Activated B cell treated with CpG ODN at 0.5 μM for 24 hours (primary cell): ENCODE measurements at regions not wholly inside any gene's neighbourhood (a gene's known extent, or its start where the extent isn't known, plus 50 kb on each side); places are given as distances from the start of the nearest gene placed in this dataset.

Experiments
- ATAC-seq: fragments of 200-7000 bp; cut with Tn5 transposase; one replicate; pipeline ENCODE4 v1.10.0; 2021; ENCODE audit warnings: low read depth, mild to moderate bottlenecking, moderate library complexity
- CTCF ChIA-PET: fragments of 350-600 bp; sonication (Branson Sonifier 250); formaldehyde crosslinking; loops from one replicate; lab custom pipeline; 2021; ENCODE audit warnings: antibody characterized with exemption; lab: Charles Lee
- POLR2A ChIA-PET: fragments of 350-600 bp; sonication (Branson Sonifier 250); formaldehyde crosslinking; loops from one replicate; lab custom pipeline; 2021; ENCODE audit warnings: antibody characterized with exemption; lab: Charles Lee
- DNase-seq: peaks from one replicate; pipeline ENCODE4 v3.0.0; 2022
- H3K27ac Mint-ChIP-seq: one replicate; pipeline ENCODE4 v1.8.0; 2020; ENCODE audit warnings: mixed read lengths
- H3K27me3 Mint-ChIP-seq: one replicate; pipeline ENCODE4 v1.8.0; 2021; ENCODE audit warnings: mixed read lengths
- H3K36me3 Mint-ChIP-seq: one replicate; pipeline ENCODE4 v1.8.0; 2021; ENCODE audit warnings: low read depth, mixed read lengths
- H3K4me1 Mint-ChIP-seq: one replicate; pipeline ENCODE4 v1.8.0; 2021; ENCODE audit warnings: mixed read lengths
- H3K4me3 Mint-ChIP-seq: one replicate; pipeline ENCODE4 v1.8.0; 2020; ENCODE audit warnings: mild to moderate bottlenecking, mixed read lengths
- H3K9me3 Mint-ChIP-seq: one replicate; pipeline ENCODE4 v1.8.0; 2020; ENCODE audit warnings: mixed read lengths
- intact Hi-C: fragments of 100-400 bp; cut with micrococcal nuclease; formaldehyde crosslinking; loops from one replicate; pipeline ENCODE4 v1.15.1; 2024
- TF ChIP-seq, protein P1 (sequence below): fragments of 200-600 bp; IDR thresholded peaks from one replicate; pipeline ENCODE4 v1.8.0; 2022; ENCODE audit warnings: antibody characterized with exemption, mild to moderate bottlenecking

DNA sequence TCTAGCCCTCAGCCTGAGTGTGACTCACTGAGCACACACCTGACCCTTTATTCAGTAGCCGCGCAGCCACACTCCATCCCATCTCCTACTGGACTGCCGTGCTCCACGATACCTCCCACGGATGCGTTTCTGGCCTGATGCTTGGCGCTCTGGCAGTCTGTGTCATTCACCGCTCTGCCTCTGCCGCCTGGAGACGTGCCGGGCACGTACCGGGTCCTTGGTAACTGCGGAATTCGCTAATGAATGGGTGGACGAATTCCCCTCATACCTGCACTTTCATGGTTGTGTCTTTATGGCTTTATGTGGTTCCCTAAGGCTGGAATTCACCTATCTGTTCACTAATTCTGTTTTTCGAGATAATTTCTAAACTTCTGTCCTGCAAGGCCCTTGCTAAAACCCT lies 405.7 kb downstream of the QKI start:
- TF ChIP-seq, protein P1, sequence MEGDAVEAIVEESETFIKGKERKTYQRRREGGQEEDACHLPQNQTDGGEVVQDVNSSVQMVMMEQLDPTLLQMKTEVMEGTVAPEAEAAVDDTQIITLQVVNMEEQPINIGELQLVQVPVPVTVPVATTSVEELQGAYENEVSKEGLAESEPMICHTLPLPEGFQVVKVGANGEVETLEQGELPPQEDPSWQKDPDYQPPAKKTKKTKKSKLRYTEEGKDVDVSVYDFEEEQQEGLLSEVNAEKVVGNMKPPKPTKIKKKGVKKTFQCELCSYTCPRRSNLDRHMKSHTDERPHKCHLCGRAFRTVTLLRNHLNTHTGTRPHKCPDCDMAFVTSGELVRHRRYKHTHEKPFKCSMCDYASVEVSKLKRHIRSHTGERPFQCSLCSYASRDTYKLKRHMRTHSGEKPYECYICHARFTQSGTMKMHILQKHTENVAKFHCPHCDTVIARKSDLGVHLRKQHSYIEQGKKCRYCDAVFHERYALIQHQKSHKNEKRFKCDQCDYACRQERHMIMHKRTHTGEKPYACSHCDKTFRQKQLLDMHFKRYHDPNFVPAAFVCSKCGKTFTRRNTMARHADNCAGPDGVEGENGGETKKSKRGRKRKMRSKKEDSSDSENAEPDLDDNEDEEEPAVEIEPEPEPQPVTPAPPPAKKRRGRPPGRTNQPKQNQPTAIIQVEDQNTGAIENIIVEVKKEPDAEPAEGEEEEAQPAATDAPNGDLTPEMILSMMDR = no peak
- DNase-seq (no peak), ATAC-seq (no peak)
- no peaks in the 10 kb centered on the region for H3K36me3 Mint-ChIP-seq
- no peak overlapping the region for H3K4me3 Mint-ChIP-seq
- intact Hi-C loops = no loop called here
- peaks cover 8% of the 10 kb centered on the region for H3K9me3 Mint-ChIP-seq
- peaks cover 4% of the 10 kb centered on the region for H3K27me3 Mint-ChIP-seq
- ChIA-PET POLR2A (no interaction called here), CTCF (no interaction called here)
- peaks cover 6% of the 10 kb centered on the region for H3K4me1 Mint-ChIP-seq
- H3K27ac Mint-ChIP-seq = no peak overlapping the region

DNA sequence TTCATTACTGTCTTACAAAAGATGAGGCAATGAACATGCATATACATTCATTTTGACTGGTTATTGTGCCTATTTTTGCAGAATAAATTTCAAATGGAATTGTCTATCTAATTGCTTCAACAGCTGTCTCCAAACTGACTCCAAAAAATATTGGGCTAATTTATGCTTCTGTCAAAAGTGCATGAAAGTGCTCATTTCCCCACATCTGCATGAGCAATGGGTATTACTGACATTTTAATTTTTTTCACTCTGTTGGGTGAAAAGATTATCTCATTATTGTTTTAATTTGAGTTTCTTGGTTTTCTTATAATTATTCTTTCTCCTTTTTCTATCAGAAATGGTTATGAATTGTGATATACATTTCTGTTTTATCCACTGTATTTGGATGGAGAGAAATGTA lies 404.2 kb downstream of the QKI start:
- TF ChIP-seq, protein P1 = no peak
- intact Hi-C loops = no loop called here
- H3K4me1 Mint-ChIP-seq = peaks cover 21% of the 10 kb centered on the region
- no peak for DNase-seq
- no peaks in the 10 kb centered on the region for H3K36me3 Mint-ChIP-seq
- peaks cover 8% of the 10 kb centered on the region for H3K9me3 Mint-ChIP-seq
- POLR2A ChIA-PET = no interaction called here
- CTCF ChIA-PET = no interaction called here
- H3K4me3 Mint-ChIP-seq = no peak overlapping the region
- ATAC-seq = no peak
- peaks cover 4% of the 10 kb centered on the region for H3K27me3 Mint-ChIP-seq
- H3K27ac Mint-ChIP-seq = no peak overlapping the region

DNA sequence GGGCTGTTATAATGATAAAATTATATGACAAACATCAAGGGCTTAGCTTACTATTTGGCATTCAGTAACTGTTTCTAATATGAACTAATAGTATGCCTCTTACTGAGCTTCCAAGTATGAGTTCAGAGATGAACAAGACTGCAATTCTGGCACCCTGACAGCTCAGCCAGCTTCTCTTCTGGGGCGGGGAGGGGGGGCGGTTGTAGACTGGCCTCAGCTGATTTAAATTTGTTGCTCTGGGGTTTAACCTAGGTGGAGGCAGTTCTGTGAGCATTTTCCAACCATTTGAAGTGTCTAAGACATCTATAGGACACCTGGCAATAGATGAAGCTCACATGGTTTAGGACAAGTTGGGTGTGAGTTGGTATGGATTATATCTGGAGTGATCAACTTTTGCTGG lies 401.9 kb downstream of the QKI start:
- H3K4me1 Mint-ChIP-seq = peaks cover 32% of the 10 kb centered on the region
- CTCF ChIA-PET = no interaction called here
- DNase-seq (no peak), ATAC-seq (no peak)
- no peak overlapping the region for H3K27ac Mint-ChIP-seq
- H3K4me3 Mint-ChIP-seq = no peak overlapping the region
- peaks cover 8% of the 10 kb centered on the region for H3K9me3 Mint-ChIP-seq
- H3K36me3 Mint-ChIP-seq = no peaks in the 10 kb centered on the region
- POLR2A ChIA-PET = no interaction called here
- intact Hi-C loops = no loop called here
- TF ChIP-seq, protein P1 = no peak
- peaks cover 2% of the 10 kb centered on the region for H3K27me3 Mint-ChIP-seq

DNA sequence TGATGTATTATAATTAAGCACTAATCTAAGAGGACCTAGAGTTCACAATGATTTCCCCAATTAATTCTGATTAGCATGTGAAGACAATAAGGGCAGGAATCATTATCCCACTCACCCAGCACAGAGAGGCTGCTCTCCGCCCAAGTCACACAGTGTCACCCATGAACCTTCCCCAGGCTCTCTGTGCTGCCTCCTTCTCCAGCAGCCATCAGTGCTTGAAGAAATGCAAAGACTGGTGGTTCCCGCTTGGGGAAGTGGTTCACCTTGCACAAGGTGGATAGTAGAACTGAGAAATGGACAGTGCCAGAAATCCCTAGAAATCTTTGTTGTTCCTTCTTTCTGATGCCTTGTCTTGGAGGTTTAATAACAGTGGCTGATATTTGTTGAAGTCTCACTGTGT lies 401.3 kb downstream of the QKI start:
- Mint-ChIP-seq H3K4me3 (no peak overlapping the region), H3K4me1 (peaks cover 32% of the 10 kb centered on the region)

DNA sequence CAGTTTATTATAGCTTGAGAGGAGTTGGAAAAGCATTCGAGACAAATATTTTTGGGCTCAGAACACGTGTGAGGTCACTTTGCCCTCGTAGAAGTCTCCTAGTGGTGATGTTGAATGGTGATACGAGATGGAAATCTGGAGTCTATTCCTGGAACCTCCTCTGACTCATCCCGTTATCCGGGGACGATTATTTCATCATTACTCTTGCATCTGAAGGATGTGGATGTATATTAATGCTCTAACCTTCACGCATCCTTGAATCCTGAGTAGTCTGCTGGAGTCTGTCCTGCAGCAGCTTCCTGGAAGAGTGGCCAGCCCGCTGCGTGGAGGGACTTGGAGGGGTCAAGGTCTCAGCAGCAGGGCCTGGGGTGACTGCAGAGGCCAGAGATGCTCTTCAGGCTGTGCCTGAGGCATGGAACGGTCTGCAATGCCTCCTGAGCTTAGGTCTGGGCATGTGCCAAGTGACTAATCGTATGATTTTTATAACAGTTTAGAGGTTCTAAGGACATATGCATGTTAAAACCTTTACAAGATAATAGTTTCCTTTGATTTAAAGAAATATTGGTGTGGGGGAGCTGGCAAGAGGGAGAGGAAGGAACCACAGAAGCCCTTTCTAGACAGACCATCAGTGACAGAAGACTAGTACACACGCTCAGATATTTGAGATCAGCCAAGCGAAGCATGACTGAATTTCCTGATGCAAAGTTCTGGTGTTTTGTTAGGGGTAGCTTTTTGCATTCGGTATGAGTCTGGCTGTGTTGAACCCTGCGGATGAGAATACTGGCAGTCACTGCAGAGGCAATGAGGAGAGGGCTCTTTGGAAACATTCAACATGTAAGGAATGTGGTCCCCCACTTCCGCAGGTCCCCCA lies 400.2 kb downstream of the QKI start:
- POLR2A ChIA-PET = interaction anchor here (0.6 kb wide), 1 partner anchor 45 kb away, joined by 10 read pairs; no protein-coding TSS in a partner anchor
- peak; percentile 45 for ATAC-seq
- CTCF ChIA-PET = no interaction called here
- Mint-ChIP-seq H3K36me3 (no peaks in the 10 kb centered on the region), H3K9me3 (peaks cover 8% of the 10 kb centered on the region), H3K27ac (no peak overlapping the region), H3K4me3 (peak overlapping the region; percentile 63), H3K27me3 (peaks cover 2% of the 10 kb centered on the region), H3K4me1 (peaks cover 32% of the 10 kb centered on the region)
- TF ChIP-seq, protein P1 = no peak
- intact Hi-C loops = no loop called here
- no peak for DNase-seq

More for the DNA sequence above, 401.3 kb downstream of the QKI start:
- Mint-ChIP-seq H3K27me3 (peaks cover 2% of the 10 kb centered on the region), H3K36me3 (no peaks in the 10 kb centered on the region), H3K9me3 (peaks cover 8% of the 10 kb centered on the region), H3K27ac (no peak overlapping the region)
- TF ChIP-seq, protein P1 = no peak
- ATAC-seq = no peak
- POLR2A ChIA-PET = no interaction called here
- no peak for DNase-seq
- intact Hi-C loops = no loop called here
- CTCF ChIA-PET = no interaction called here
